Choroid plexus epithelial cell (primary cell): ENCODE measurements at regions not wholly inside any gene's neighbourhood (a gene's known extent, or its start where the extent isn't known, plus 50 kb on each side); places are given as distances from the start of the nearest gene placed in this dataset.

Experiments
- DNase-seq: peaks from one replicate; pipeline ENCODE4 v3.0.0-alpha.2; 2010; ENCODE audit warnings: low read depth
- H3K4me3 ChIP-seq: 2 replicates; pipeline ENCODE4 v1.5.1; 2011; ENCODE audit warnings: low read depth, mild to moderate bottlenecking, control low read depth, low read length, moderate library complexity
- CTCF ChIP-seq: conservative IDR thresholded peaks from 2 replicates; pipeline ENCODE4 v1.5.1; 2011; ENCODE audit warnings: low read depth, mild to moderate bottlenecking, control low read depth, inconsistent platforms, low read length, moderate library complexity

- no peak overlapping the region for H3K4me3 ChIP-seq
- TF ChIP-seq CTCF: no peak
- DNase-seq: no peak
Observed at GRCh38 chr13:89486065-89486464, 1814.9 kb downstream of the SLITRK5 start.

GRCh38 chr13:89486709-89487108 is 1815.5 kb downstream of the SLITRK5 start:
- no peak for DNase-seq
- no peak overlapping the region for H3K4me3 ChIP-seq
- TF ChIP-seq CTCF: no peak

- H3K4me3 ChIP-seq: no peak overlapping the region
- peak; percentile 41 for DNase-seq
- TF ChIP-seq CTCF: no peak
Observed at GRCh38 chr13:89490661-89491060, 1819.5 kb downstream of the SLITRK5 start.

- DNase-seq: no peak
- H3K4me3 ChIP-seq: no peak overlapping the region
- no peak for TF ChIP-seq CTCF
Observed at GRCh38 chr13:89496478-89496877, 1825.3 kb downstream of the SLITRK5 start.

GRCh38 chr13:89497658-89498057 is 1826.5 kb downstream of the SLITRK5 start:
- no peak for DNase-seq

GRCh38 chr13:89502286-89502685 is 1831.1 kb downstream of the SLITRK5 start:
- no peak overlapping the region for H3K4me3 ChIP-seq
- no peak for TF ChIP-seq CTCF
- no peak for DNase-seq

More at GRCh38 chr13:89497658-89498057, 1826.5 kb downstream of the SLITRK5 start:
- H3K4me3 ChIP-seq: no peak overlapping the region
- TF ChIP-seq CTCF: no peak

- peak; percentile 79 for DNase-seq
- H3K4me3 ChIP-seq: no peak overlapping the region
- no peak for TF ChIP-seq CTCF
Observed at GRCh38 chr13:89514534-89515312, 1832.8 kb upstream of the MIR17HG start.
